Keratinocyte (primary cell): ENCODE measurements at regions not wholly inside any gene's neighbourhood (a gene's known extent, or its start where the extent isn't known, plus 50 kb on each side); places are given as distances from the start of the nearest gene placed in this dataset.

ENCODE experiments used
- DNase-seq: peaks from one replicate; pipeline ENCODE4 v3.0.0-alpha.2; 2011; ENCODE audit warnings: low read depth, missing footprints, low spot score
- FAIRE-seq: peaks from 2 replicates; lab custom pipeline; 2011; peaks lifted over from hg19 to GRCh38; lab: Jason Lieb, UNC
- H2AFZ ChIP-seq: 2 replicates; pipeline ENCODE4 v1.6.0; 2012; ENCODE audit warnings: low read length, control low read depth, inconsistent platforms; ENCODE audit not compliant: control insufficient read depth
- H3K27ac ChIP-seq: 2 replicates; pipeline ENCODE4 v1.5.1; 2011; ENCODE audit warnings: low read length; ENCODE audit not compliant: control insufficient read depth, insufficient read depth
- H3K27me3 ChIP-seq: 3 replicates; pipeline ENCODE4 v1.6.0; 2011; ENCODE audit warnings: low read length; ENCODE audit not compliant: control insufficient read depth, insufficient read depth; ENCODE audit errors: extremely low read depth
- H3K36me3 ChIP-seq, 2 experiments: 2 replicates in 1 of 2; 3 replicates in 1 of 2; pipeline ENCODE4 v1.5.1; 2011; ENCODE audit warnings: low read length in 2 of 2, mild to moderate bottlenecking in 1 of 2; ENCODE audit not compliant: control insufficient read depth in 2 of 2, insufficient read depth in 2 of 2; ENCODE audit errors: extremely low read depth in 1 of 2
- H3K4me1 ChIP-seq: 3 replicates; pipeline ENCODE4 v1.5.1; 2011; ENCODE audit warnings: low read length; ENCODE audit not compliant: control insufficient read depth, insufficient read depth; ENCODE audit errors: extremely low read depth
- H3K4me2 ChIP-seq: 3 replicates; pipeline ENCODE4 v1.6.0; 2011; ENCODE audit warnings: low read depth, low read length; ENCODE audit not compliant: control insufficient read depth, insufficient read depth; ENCODE audit errors: extremely low read depth
- H3K4me3 ChIP-seq, 3 experiments: fragments of 200-600 bp in 1 of 3; sonication (generic) in 1 of 3; 2 replicates in 2 of 3; 3 replicates in 1 of 3; pipeline ENCODE4 v1.5.1; 2011 to 2016; ENCODE audit warnings: low read length in 3 of 3, mild to moderate bottlenecking in 3 of 3, control low read depth in 2 of 3, inconsistent platforms in 1 of 3, low read depth in 1 of 3, mixed read lengths in 1 of 3, mixed run types in 1 of 3, moderate library complexity in 1 of 3; ENCODE audit not compliant: control insufficient read depth in 2 of 3, insufficient read depth in 2 of 3; ENCODE audit errors: extremely low read depth in 1 of 3
- H3K79me2 ChIP-seq: 2 replicates; pipeline ENCODE4 v1.6.0; 2012; ENCODE audit warnings: low read length; ENCODE audit not compliant: control insufficient read depth, insufficient read depth
- H3K9ac ChIP-seq: 3 replicates; pipeline ENCODE4 v1.6.0; 2011; ENCODE audit warnings: low read length; ENCODE audit not compliant: control insufficient read depth, insufficient read depth; ENCODE audit errors: extremely low read depth
- H3K9me1 ChIP-seq: 3 replicates; pipeline ENCODE4 v1.6.0; 2011; ENCODE audit warnings: low read length; ENCODE audit not compliant: control insufficient read depth, insufficient read depth; ENCODE audit errors: extremely low read depth
- H3K9me3 ChIP-seq: 2 replicates; pipeline ENCODE4 v1.5.1; 2012; ENCODE audit warnings: low read depth, low read length; ENCODE audit not compliant: control insufficient read depth
- H4K20me1 ChIP-seq: 3 replicates; pipeline ENCODE4 v1.6.0; 2011; ENCODE audit warnings: low read length; ENCODE audit not compliant: control insufficient read depth, insufficient read depth; ENCODE audit errors: extremely low read depth
- EZH2 ChIP-seq: IDR thresholded peaks from one replicate; pipeline ENCODE4 v1.6.1; 2012; ENCODE audit warnings: inconsistent platforms, mild to moderate bottlenecking, low read length, moderate library complexity
- dilution Hi-C: fragments of 300-500 bp; cut with MboI; formaldehyde crosslinking; loops from one replicate; pipeline ENCODE4 v1.7.0; 2020; ENCODE audit warnings: low sequenced_read_pairs; ENCODE audit not compliant: extremely low pct_ligation_motif_present
- TF ChIP-seq, protein P1 (sequence below), 3 experiments: IDR thresholded peaks in 1 of 3; conservative IDR thresholded peaks in 1 of 3; optimal IDR thresholded peaks in 1 of 3; 2 replicates in 2 of 3; 3 replicates in 1 of 3; pipeline versions ENCODE3 to v1.5.1; 2011; ENCODE audit warnings: low read length in 3 of 3, mild to moderate bottlenecking in 3 of 3, moderate library complexity in 2 of 3, control low read depth in 1 of 3, inconsistent platforms in 1 of 3; ENCODE audit not compliant: insufficient read depth in 2 of 3; ENCODE audit errors: extremely low read depth in 1 of 3

- DNase-seq (no peak), FAIRE-seq (no peak)
- TF ChIP-seq, protein P1, sequence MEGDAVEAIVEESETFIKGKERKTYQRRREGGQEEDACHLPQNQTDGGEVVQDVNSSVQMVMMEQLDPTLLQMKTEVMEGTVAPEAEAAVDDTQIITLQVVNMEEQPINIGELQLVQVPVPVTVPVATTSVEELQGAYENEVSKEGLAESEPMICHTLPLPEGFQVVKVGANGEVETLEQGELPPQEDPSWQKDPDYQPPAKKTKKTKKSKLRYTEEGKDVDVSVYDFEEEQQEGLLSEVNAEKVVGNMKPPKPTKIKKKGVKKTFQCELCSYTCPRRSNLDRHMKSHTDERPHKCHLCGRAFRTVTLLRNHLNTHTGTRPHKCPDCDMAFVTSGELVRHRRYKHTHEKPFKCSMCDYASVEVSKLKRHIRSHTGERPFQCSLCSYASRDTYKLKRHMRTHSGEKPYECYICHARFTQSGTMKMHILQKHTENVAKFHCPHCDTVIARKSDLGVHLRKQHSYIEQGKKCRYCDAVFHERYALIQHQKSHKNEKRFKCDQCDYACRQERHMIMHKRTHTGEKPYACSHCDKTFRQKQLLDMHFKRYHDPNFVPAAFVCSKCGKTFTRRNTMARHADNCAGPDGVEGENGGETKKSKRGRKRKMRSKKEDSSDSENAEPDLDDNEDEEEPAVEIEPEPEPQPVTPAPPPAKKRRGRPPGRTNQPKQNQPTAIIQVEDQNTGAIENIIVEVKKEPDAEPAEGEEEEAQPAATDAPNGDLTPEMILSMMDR (optimal IDR thresholded peaks at IDR 0.05 in 1 of 3, IDR thresholded peaks at IDR 0.05 in 1 of 3, conservative IDR thresholded peaks at IDR 0.05 in 1 of 3; ENCODE audit: extremely low read depth in 1 of 3, insufficient read depth in 2 of 3, low read length in 3 of 3), result no peak
- no peak for TF ChIP-seq EZH2
- H3K36me3 ChIP-seq, result no peaks in the 10 kb centered on the region
- no peaks in the 10 kb centered on the region for H3K9me3 ChIP-seq
- peaks cover 8% of the 10 kb centered on the region for H3K4me1 ChIP-seq
- no peak overlapping the region for H3K4me2 ChIP-seq
- H3K4me3 ChIP-seq, result no peak overlapping the region
- no peak overlapping the region for H2AFZ ChIP-seq
- H3K79me2 ChIP-seq, result no peaks in the 10 kb centered on the region
- H3K27ac ChIP-seq, result no peak overlapping the region
- dilution Hi-C loops, result no loop called here
- H3K9ac ChIP-seq, result no peak overlapping the region
- H3K9me1 ChIP-seq, result no peaks in the 10 kb centered on the region
- no peaks in the 10 kb centered on the region for H4K20me1 ChIP-seq
- H3K27me3 ChIP-seq, result no peaks in the 10 kb centered on the region
These were observed 111.5 kb upstream of the LYPLAL1 start for GRCh38 chr1:219062161-219062560.

DNA sequence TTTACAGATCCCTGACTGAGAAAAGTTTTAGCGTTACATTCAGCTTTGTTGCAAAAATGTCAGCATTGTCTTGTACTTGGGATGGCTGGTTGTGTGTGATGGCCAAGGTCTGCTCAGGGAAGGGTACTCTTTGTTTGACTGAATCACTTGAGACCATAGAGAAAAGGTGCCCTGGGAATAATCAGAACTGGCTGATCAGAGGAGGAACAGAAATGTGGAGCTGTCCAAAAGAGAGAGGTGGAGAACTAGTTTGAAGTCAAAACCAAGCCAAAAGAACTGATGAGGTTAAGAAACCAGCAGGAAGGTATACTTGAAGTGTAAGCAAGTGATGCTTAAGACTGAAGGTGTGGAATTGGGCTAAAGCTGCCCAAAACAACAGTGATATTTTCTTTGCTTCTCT lies 107.6 kb upstream of the LYPLAL1 start:
- dilution Hi-C loops, result no loop called here
- FAIRE-seq, result peak; percentile 79

More for the DNA sequence above, 107.6 kb upstream of the LYPLAL1 start:
- H3K9me1 ChIP-seq, result no peaks in the 10 kb centered on the region
- H3K4me3 ChIP-seq, result no peak overlapping the region
- no peaks in the 10 kb centered on the region for H3K27me3 ChIP-seq
- no peak overlapping the region for H3K9ac ChIP-seq
- no peak for DNase-seq
- no peaks in the 10 kb centered on the region for H3K79me2 ChIP-seq
- no peaks in the 10 kb centered on the region for H3K36me3 ChIP-seq
- H3K9me3 ChIP-seq, result no peaks in the 10 kb centered on the region
- no peak overlapping the region for H3K4me2 ChIP-seq
- H4K20me1 ChIP-seq, result no peaks in the 10 kb centered on the region
- TF ChIP-seq, protein P1 (optimal IDR thresholded peaks at IDR 0.05 in 1 of 3, IDR thresholded peaks at IDR 0.05 in 1 of 3, conservative IDR thresholded peaks at IDR 0.05 in 1 of 3; ENCODE audit: extremely low read depth in 1 of 3, insufficient read depth in 2 of 3, low read length in 3 of 3), result no peak
- H3K27ac ChIP-seq, result peak overlapping the region; percentile 14
- H3K4me1 ChIP-seq, result peaks cover 8% of the 10 kb centered on the region
- H2AFZ ChIP-seq, result peak overlapping the region; percentile 47
